Upper lobe of left lung (tissue), 6 donors: ENCODE measurements at regions not wholly inside any gene's neighbourhood (a gene's known extent, or its start where the extent isn't known, plus 50 kb on each side); places are given as distances from the start of the nearest gene placed in this dataset.

Experiments used
- ATAC-seq, 2 donors: fragments of 200-7000 bp; cut with Tn5 transposase; one replicate each; pipeline ENCODE4 v1.9.1; 2022; ENCODE audit warnings: mild to moderate bottlenecking in 2 of 2, moderate library complexity in 2 of 2; ENCODE audit not compliant: low FRiP score in 2 of 2
- DNase-seq, 2 donors: peaks; one replicate each; pipeline ENCODE4 v3.0.0-alpha.2; 2019 to 2020
- H3K27ac ChIP-seq, 4 donors: fragments of 200-600 bp; sonication (generic); one replicate each; pipeline ENCODE4 v1.5.1; 2016 to 2019
- H3K27me3 ChIP-seq, 4 donors: fragments of 200-600 bp; sonication (generic); one replicate each; pipeline ENCODE4 v1.5.1; 2017 to 2019
- H3K36me3 ChIP-seq, 4 donors: fragments of 200-600 bp; sonication (generic); one replicate each; pipeline ENCODE4 v1.5.1; 2016 to 2019
- H3K4me1 ChIP-seq, 4 donors: fragments of 200-600 bp; sonication (generic); one replicate each; pipeline ENCODE4 v1.5.1; 2018 to 2019
- H3K4me3 ChIP-seq, 4 donors: fragments of 200-600 bp; sonication (generic); one replicate each; pipeline ENCODE4 v1.5.1; 2017 to 2019; ENCODE audit warnings: mild to moderate bottlenecking in 2 of 4, moderate library complexity in 1 of 4
- H3K9me3 ChIP-seq, 4 donors: fragments of 200-600 bp; sonication (generic); one replicate each; pipeline ENCODE4 v1.5.1; 2018 to 2019
- EP300 ChIP-seq, 4 donors: sonication (generic); formaldehyde crosslinking; IDR thresholded peaks; one replicate each; pipeline ENCODE4 v1.5.1; 2017; ENCODE audit warnings: antibody characterized with exemption in 4 of 4, control low read depth in 2 of 4
- POLR2A ChIP-seq, 4 donors: fragments of 450-650 bp; IDR thresholded peaks; one replicate each; pipeline ENCODE4 v1.5.1; 2016 to 2017; ENCODE audit warnings: antibody characterized with exemption in 4 of 4, mild to moderate bottlenecking in 2 of 4
- POLR2AphosphoS5 ChIP-seq, 2 donors: sonication (generic); formaldehyde crosslinking; IDR thresholded peaks; one replicate each; pipeline ENCODE4 v1.5.1; 2017; ENCODE audit warnings: antibody characterized with exemption in 2 of 2
- WGBS, 2 donors: methylation state at CpG; one replicate each; pipeline ENCODE4 v1.1.5; 2017 to 2018; 5-methylcytosine and 5-hydroxymethylcytosine counted together
- TF ChIP-seq, protein P1 (sequence below), 6 experiments: fragments of 450-650 bp in 4 of 6; fragments of 200-600 bp in 2 of 6; sonication (generic) in 2 of 6; IDR thresholded peaks; one replicate each; pipeline ENCODE4 v1.5.1; 2016 to 2019; ENCODE audit warnings: antibody characterized with exemption in 6 of 6
- donor health status: DM: no; HTN: no; CAD: no; lungs with moderate emphysema.
- donor health status: DM: no; HTN: yes; CAD: no; lungs with severe emphysema.

DNA sequence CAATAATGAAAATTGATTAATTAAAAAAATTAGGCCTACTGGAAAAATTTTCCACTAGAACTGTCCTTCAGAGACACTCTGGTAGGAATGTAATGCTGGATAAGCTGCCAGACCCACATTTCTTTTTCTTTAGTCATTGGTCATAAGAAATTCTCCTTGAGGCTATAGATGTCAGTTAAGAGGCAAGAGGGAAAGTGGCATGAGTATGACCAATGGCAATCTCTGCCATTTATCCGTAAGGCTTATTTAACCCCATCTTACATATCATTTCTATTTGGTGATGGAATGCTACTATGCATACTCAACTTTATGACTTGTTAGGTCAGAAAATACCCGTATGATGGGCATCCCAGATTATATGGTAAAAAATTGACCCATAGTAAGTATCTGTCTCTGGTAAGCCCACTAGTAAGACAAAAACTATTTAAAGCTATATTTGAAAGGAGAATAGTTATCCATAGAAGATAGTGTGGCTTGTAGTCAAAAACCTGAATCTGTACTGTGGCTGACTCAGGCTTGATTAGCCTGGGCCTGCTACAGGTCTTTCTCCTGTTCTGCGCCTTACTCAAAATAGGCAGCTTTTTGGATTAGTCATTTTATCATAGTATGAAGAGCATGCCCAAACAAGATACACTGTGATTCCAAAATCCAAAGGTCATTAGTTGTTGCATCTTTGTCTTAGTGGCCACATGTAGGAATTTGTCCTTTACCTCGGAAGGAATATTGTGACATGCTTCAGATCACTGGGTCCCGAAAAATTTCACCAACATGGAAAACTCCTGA, 314.7 kb downstream of the PYDC2 start:
- no peak for DNase-seq
- Histone ChIP-seq H3K4me1 (no peaks in the 10 kb centered on the region), H3K4me3 (no peak overlapping the region), H3K27ac (no peak overlapping the region), H3K36me3 (no peaks in the 10 kb centered on the region), H3K27me3 (no peaks in the 10 kb centered on the region), H3K9me3 (no peaks in the 10 kb centered on the region)
- ATAC-seq = no peak
- 85 to 94% methylated on average over 5 of the region's 5 CpGs for WGBS, 2 donors
- TF ChIP-seq POLR2AphosphoS5 (IDR thresholded peaks at IDR 0.05) = no peak

DNA sequence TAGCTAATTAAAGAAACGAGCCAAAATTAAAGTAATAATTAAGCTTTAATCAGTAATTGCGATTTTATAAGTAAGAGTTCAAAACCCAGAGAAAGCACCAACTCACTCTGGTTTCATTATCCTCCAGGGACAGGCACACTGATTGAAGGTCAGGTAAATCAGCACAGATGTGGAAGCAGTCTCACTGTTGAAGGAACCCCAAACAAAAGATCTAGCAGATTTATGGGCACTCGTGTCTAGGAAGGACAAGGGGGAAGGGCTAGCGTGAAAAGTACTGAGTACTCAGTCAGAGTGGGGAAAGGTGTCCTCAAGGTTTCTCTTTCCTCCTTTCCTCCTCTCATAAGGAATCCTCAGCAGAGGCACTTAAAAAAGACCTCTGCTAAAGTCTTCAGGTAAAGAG, 320.1 kb downstream of the PYDC2 start:
- Histone ChIP-seq H3K4me3 (no peak overlapping the region), H3K4me1 (no peaks in the 10 kb centered on the region), H3K36me3 (no peaks in the 10 kb centered on the region), H3K27me3 (no peaks in the 10 kb centered on the region), H3K27ac (no peak overlapping the region), H3K9me3 (peaks cover 0 to 3% (median 0%) of the 10 kb centered on the region in 4 donors)
- ATAC-seq (no peak), DNase-seq (no peak)
- TF ChIP-seq POLR2AphosphoS5 (IDR thresholded peaks at IDR 0.05) (no peak), POLR2A (IDR thresholded peaks at IDR 0.05) (no peak), EP300 (IDR thresholded peaks at IDR 0.05) (no peak)
- WGBS, 2 donors = 65 to 71% methylated on average over 4 of the region's 4 CpGs

DNA sequence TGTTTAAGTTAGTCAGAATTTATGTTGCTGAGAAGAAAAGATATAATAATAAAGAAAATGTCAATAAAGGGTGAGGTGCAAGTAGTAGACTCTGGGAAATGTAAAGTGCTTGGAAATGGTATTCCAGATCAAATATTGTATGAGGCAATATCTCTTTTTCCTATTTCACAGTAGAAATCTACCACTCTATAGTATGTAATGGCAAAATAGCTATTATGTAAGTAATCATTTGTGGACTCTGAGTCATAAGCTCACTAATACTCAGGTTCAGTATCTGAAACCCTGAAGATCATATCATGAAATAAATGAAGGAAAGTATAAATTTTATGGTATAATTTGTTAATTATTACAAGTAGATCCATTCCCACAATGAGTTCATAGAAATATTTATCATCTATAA, 322.1 kb downstream of the PYDC2 start:
- H3K9me3 ChIP-seq = peaks cover 0 to 3% (median 0%) of the 10 kb centered on the region in 4 donors
- no peaks in the 10 kb centered on the region for H3K4me1 ChIP-seq
- no peaks in the 10 kb centered on the region for H3K36me3 ChIP-seq
- no peaks in the 10 kb centered on the region for H3K27me3 ChIP-seq
- ATAC-seq (no peak), DNase-seq (no peak)
- TF ChIP-seq POLR2AphosphoS5 (IDR thresholded peaks at IDR 0.05) (no peak), POLR2A (IDR thresholded peaks at IDR 0.05) (no peak)
- TF ChIP-seq, protein P1, sequence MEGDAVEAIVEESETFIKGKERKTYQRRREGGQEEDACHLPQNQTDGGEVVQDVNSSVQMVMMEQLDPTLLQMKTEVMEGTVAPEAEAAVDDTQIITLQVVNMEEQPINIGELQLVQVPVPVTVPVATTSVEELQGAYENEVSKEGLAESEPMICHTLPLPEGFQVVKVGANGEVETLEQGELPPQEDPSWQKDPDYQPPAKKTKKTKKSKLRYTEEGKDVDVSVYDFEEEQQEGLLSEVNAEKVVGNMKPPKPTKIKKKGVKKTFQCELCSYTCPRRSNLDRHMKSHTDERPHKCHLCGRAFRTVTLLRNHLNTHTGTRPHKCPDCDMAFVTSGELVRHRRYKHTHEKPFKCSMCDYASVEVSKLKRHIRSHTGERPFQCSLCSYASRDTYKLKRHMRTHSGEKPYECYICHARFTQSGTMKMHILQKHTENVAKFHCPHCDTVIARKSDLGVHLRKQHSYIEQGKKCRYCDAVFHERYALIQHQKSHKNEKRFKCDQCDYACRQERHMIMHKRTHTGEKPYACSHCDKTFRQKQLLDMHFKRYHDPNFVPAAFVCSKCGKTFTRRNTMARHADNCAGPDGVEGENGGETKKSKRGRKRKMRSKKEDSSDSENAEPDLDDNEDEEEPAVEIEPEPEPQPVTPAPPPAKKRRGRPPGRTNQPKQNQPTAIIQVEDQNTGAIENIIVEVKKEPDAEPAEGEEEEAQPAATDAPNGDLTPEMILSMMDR (IDR thresholded peaks at IDR 0.05) = no peak
- H3K4me3 ChIP-seq = no peak overlapping the region
- H3K27ac ChIP-seq = no peak overlapping the region

DNA sequence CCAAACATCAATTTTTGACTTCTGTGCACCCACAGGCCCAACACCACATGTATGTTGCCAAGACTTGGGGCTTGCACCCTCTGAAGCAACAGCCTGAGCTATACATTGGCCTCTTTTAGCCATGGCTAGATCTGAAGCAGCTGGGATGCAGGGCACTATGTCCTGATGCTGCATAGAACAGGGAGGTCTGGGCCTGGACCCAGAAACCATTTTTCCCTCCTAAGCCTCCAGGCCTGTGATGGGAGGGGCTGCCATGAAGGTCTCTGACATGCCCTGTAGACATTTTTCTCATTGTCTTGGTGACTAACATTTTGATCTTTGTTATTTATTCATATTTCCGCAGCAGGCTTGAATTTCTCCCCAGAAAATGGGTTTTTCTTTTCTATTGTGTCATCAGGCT, 330.0 kb downstream of the PYDC2 start:
- WGBS, 2 donors = 86 to 90% methylated on average over 1 of the region's 1 CpG
- Histone ChIP-seq H3K36me3 (no peaks in the 10 kb centered on the region), H3K4me1 (no peaks in the 10 kb centered on the region), H3K27ac (no peak overlapping the region), H3K9me3 (peaks cover 0 to 13% (median 3%) of the 10 kb centered on the region in 4 donors), H3K4me3 (no peak overlapping the region), H3K27me3 (no peaks in the 10 kb centered on the region)
- TF ChIP-seq POLR2AphosphoS5 (IDR thresholded peaks at IDR 0.05) = no peak
- TF ChIP-seq EP300 (IDR thresholded peaks at IDR 0.05) = no peak
- no peak for TF ChIP-seq POLR2A (IDR thresholded peaks at IDR 0.05)
- TF ChIP-seq, protein P1 (IDR thresholded peaks at IDR 0.05) = no peak
- no peak for DNase-seq
- no peak for ATAC-seq

DNA sequence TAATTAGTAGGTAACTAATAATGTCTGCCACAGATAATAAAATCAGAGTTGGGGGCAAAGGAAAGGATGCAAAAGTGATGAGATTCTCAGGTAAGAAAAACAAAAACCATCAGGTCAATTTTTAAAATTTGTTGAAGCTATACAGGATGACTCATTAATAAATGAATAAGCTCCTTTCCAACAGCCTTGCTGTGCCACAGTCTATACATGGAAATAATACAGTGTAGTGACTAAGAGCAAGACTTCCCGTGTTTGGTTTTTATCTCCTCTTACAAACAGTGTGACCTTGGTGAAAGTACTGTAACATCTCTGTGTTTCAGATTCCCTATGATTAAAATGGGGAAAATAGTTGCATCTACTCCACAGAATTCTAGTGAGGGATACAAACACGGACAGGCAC, 331.6 kb downstream of the PYDC2 start:
- TF ChIP-seq, protein P1 (IDR thresholded peaks at IDR 0.05) = no peak
- TF ChIP-seq POLR2AphosphoS5 (IDR thresholded peaks at IDR 0.05) (no peak), POLR2A (IDR thresholded peaks at IDR 0.05) (no peak), EP300 (IDR thresholded peaks at IDR 0.05) (no peak)
- Histone ChIP-seq H3K4me1 (no peaks in the 10 kb centered on the region), H3K36me3 (no peaks in the 10 kb centered on the region), H3K27me3 (no peaks in the 10 kb centered on the region), H3K27ac (no peak overlapping the region), H3K9me3 (peaks cover 0 to 13% (median 3%) of the 10 kb centered on the region in 4 donors), H3K4me3 (no peak overlapping the region)
- no peak for DNase-seq
- 83 to 84% methylated on average over 2 of the region's 2 CpGs for WGBS, 2 donors
- no peak for ATAC-seq

DNA sequence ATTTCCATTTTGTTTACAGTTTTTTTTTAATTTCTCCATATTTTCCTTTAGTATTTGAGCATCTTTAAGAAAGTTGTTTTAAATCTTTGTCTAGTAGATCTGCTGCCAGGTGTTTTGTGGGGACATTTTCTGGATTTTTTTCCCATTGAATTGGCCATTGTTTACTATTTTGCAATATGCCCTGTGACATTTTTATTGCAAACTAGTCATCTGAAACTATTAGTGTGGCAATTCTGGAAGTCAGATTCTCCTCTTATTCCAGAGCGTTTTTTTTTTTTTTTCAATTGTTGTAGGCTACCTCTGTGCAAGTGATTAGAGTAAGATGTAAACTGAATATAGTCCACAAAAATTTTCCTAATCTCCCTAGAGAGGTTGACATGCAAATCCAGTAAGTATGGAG, 334.2 kb downstream of the PYDC2 start:
- 83 to 88% methylated on average over 1 of the region's 1 CpG for WGBS, 2 donors

More for the DNA sequence above, 334.2 kb downstream of the PYDC2 start:
- Histone ChIP-seq H3K36me3 (no peaks in the 10 kb centered on the region), H3K27me3 (no peaks in the 10 kb centered on the region), H3K27ac (no peak overlapping the region), H3K4me1 (no peaks in the 10 kb centered on the region), H3K9me3 (peaks cover 0 to 13% (median 3%) of the 10 kb centered on the region in 4 donors), H3K4me3 (no peak overlapping the region)
- DNase-seq = no peak
- ATAC-seq = no peak
- TF ChIP-seq POLR2AphosphoS5 (IDR thresholded peaks at IDR 0.05) = no peak
- TF ChIP-seq, protein P1 (IDR thresholded peaks at IDR 0.05) = no peak
- TF ChIP-seq POLR2A (IDR thresholded peaks at IDR 0.05) = no peak
- TF ChIP-seq EP300 (IDR thresholded peaks at IDR 0.05) = no peak
